ENCODE measurements at regions not wholly inside any gene's neighbourhood (a gene's known extent, or its start where the extent isn't known, plus 50 kb on each side); places are given as distances from the start of the nearest gene placed in this dataset.
"Not testable (repeated sequence)": the region's sequence is repeated elsewhere in the genome, so short reads cannot be mapped to it uniquely, and the experiment has no call there.

DNA sequence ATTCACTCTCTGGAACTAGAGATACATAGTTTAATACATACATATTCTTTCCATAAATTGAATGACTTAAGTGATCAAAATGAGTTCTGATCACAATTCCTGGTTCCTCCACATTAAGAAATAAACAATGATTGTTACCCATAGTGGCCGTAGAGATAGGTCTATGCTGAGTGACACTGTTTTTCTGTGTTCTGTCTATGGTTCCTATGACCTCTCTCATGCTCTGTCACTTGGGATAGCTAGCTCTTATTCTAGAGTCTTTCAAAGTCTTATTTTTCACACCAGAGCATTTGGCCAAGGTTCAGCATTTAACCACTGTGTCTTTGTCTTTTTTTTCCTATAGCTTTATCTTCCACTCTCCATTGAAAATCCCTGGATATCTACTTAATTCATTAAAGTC lies 132.4 kb downstream of the GOLGA6L6 start:
- no peaks in the 10 kb centered on the region for H3K27me3 ChIP-seq
- no peak overlapping the region for H3K27ac ChIP-seq
- no peaks in the 10 kb centered on the region for H3K4me1 ChIP-seq
- no peak for TF ChIP-seq CTCF (IDR thresholded peaks at IDR 0.05)
- peaks cover 0 to 21% of the 10 kb centered on the region in 2 donors for H3K9me3 ChIP-seq
- H3K36me3 ChIP-seq = no peaks in the 10 kb centered on the region
- no peak overlapping the region for H3K4me3 ChIP-seq
- DNase-seq (ENCODE audit: low spot score) = no peak

DNA sequence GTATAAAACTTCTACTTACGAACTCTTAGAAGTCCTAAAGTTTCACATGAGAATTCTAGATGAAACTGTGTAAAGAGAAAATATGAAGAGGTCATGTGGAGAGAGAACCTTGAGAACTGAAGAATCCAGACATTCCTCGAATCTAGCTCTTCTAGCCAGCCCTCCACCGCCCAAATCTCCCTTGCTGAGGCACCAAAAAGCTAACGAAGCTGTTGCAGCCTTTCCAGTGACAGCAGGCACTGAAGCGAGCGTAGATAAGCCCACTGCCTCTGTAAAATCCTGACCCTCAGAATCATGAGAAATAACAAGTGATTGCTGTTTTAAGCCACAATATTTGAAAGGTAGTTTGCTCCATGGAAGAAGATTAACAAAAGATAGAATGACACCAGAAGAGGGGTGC lies 134.0 kb downstream of the GOLGA6L6 start:
- Histone ChIP-seq H3K27ac (no peak overlapping the region), H3K4me3 (no peak overlapping the region), H3K4me1 (no peaks in the 10 kb centered on the region), H3K36me3 (no peaks in the 10 kb centered on the region), H3K9me3 (peaks cover 0 to 14% of the 10 kb centered on the region in 2 donors), H3K27me3 (no peaks in the 10 kb centered on the region)
- DNase-seq (ENCODE audit: low spot score) = no peak
- TF ChIP-seq CTCF (IDR thresholded peaks at IDR 0.05) = no peak

- not testable (repeated sequence) for H3K36me3 ChIP-seq; H3K4me3 ChIP-seq; H3K27ac ChIP-seq; DNase-seq (ENCODE audit: low spot score); H3K27me3 ChIP-seq; H3K4me1 ChIP-seq
- peaks cover 0 to 19% of the 10 kb centered on the region in 2 donors for H3K9me3 ChIP-seq
Measured at GRCh38 chr15:20404571-20404970, 137.0 kb downstream of the GOLGA6L6 start.

- H3K4me1 ChIP-seq; H3K4me3 ChIP-seq; H3K27ac ChIP-seq; DNase-seq (ENCODE audit: low spot score); H3K36me3 ChIP-seq; H3K27me3 ChIP-seq: not testable (repeated sequence)
- peaks cover 0 to 19% of the 10 kb centered on the region in 2 donors for H3K9me3 ChIP-seq
Measured at GRCh38 chr15:20402586-20402985, 139.0 kb downstream of the GOLGA6L6 start.

DNA sequence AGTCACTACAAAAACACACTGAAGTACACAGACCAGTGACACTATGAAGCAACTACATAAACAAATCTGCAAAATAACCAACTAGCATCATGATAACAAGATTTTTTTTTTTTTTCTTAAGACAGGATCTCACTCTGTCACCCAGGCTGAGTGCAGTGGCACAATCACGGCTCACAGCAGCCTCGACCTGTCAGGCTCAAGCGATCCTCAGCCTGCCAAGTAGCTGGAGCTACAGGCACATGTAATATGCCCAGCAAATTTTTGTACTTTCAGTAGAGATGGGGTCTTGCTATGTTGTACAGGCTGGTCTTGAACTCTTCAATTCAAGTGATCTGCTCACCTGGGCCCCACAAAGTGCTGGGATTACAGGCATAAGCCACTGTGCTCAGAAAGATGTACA lies 140.5 kb downstream of the GOLGA6L6 start:
- H3K36me3 ChIP-seq; H3K4me1 ChIP-seq; DNase-seq (ENCODE audit: low spot score); H3K27ac ChIP-seq; H3K4me3 ChIP-seq; H3K27me3 ChIP-seq: not testable (repeated sequence)
- H3K9me3 ChIP-seq = peaks cover 0 to 18% of the 10 kb centered on the region in 2 donors

GRCh38 chr15:20398680-20399079 lies 142.9 kb downstream of the GOLGA6L6 start:
- not testable (repeated sequence) for H3K27ac ChIP-seq; H3K4me3 ChIP-seq; H3K36me3 ChIP-seq; H3K4me1 ChIP-seq; H3K27me3 ChIP-seq; DNase-seq (ENCODE audit: low spot score); H3K9me3 ChIP-seq

DNA sequence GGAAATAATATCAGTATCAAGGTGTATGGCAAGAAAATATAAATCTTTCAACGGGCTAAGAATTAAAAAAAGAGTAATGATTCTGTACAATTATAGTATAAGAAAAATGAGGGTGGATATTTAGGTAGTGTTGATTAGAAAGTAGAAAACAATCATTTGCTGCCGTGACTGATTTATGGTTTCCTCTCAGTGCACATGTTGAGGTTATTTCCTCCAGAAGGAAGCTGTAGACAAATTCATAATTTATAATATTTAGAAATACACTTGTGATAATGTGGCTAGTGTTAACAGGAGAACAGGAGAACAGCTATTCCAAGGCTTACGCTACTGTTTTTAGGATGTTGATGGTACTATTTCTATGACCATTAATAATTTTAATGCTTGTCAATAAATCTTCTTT lies 153.4 kb downstream of the GOLGA6L6 start:
- not testable (repeated sequence) for DNase-seq (ENCODE audit: low spot score); H3K27ac ChIP-seq; H3K27me3 ChIP-seq; H3K9me3 ChIP-seq; H3K4me1 ChIP-seq; H3K36me3 ChIP-seq; H3K4me3 ChIP-seq

DNA sequence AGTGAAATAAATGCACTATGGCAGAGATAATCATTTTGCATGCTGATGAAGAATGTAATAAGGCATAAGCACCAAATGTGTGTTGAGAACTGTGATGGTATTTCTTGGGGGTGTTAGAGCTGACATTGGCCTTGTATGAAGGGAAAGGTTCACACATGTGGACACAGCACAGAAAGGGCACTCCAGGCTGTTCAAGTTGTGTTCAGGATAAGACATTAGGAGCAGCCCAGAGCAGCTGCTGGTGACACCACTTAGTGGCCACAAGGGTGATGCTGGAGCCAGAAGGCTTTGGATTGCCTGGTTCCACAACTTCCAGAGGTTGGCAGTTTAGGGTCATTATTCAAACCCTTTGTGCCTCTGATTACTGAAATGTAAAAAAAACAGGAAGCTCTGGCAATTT lies 155.4 kb downstream of the GOLGA6L6 start:
- Histone ChIP-seq H3K9me3 (peaks cover 0 to 4% of the 10 kb centered on the region in 2 donors), H3K27ac (no peak overlapping the region), H3K36me3 (no peaks in the 10 kb centered on the region), H3K4me3 (no peak overlapping the region), H3K27me3 (no peaks in the 10 kb centered on the region), H3K4me1 (no peaks in the 10 kb centered on the region)
- DNase-seq (ENCODE audit: low spot score) = no peak
- no peak for TF ChIP-seq CTCF (IDR thresholded peaks at IDR 0.05)

GRCh38 chr15:20380199-20380598 lies 161.4 kb downstream of the GOLGA6L6 start:
- not testable (repeated sequence) for H3K27me3 ChIP-seq; DNase-seq (ENCODE audit: low spot score); H3K27ac ChIP-seq; H3K4me1 ChIP-seq; H3K9me3 ChIP-seq; H3K4me3 ChIP-seq; H3K36me3 ChIP-seq
